ENCODE measurements at regions not wholly inside any gene's neighbourhood (a gene's known extent, or its start where the extent isn't known, plus 50 kb on each side); places are given as distances from the start of the nearest gene placed in this dataset.

- no peak overlapping the region for H3K9ac ChIP-seq (ENCODE audit: low read depth, low read length)
- H3K9me1 ChIP-seq (ENCODE audit: insufficient read depth, low read length), result no peaks in the 10 kb centered on the region
- no peak overlapping the region for H3K4me2 ChIP-seq (ENCODE audit: low read depth, low read length)
- H2BK15ac ChIP-seq (ENCODE audit: low read depth, low read length), result no peak overlapping the region
- ATAC-seq (ENCODE audit: low read depth), result no peak
- TF ChIP-seq CTCF (conservative IDR thresholded peaks at IDR 0.05; ENCODE audit: low read depth, low read length) (no peak), NFE2L2 (IDR thresholded peaks at IDR 0.05; ENCODE audit: low read depth, low read length) (no peak), CHD1 (IDR thresholded peaks at IDR 0.05; ENCODE audit: low read depth, low read length) (no peak), MXI1 (IDR thresholded peaks at IDR 0.05; ENCODE audit: borderline replicate concordance, low read depth, low read length) (no peak), MAZ (IDR thresholded peaks at IDR 0.05; ENCODE audit: borderline replicate concordance, low read depth, low read length) (no peak), BHLHE40 (IDR thresholded peaks at IDR 0.05; ENCODE audit: low read depth, low read length) (no peak), RCOR1 (IDR thresholded peaks at IDR 0.05; ENCODE audit: insufficient replicate concordance, low read length) (no peak), USF2 (IDR thresholded peaks at IDR 0.05; ENCODE audit: low read depth, low read length) (no peak), RAD21 (IDR thresholded peaks at IDR 0.05; ENCODE audit: low read length) (no peak), RFX5 (IDR thresholded peaks at IDR 0.05; ENCODE audit: low read depth, low read length) (no peak), CEBPB (IDR thresholded peaks at IDR 0.05; ENCODE audit: low read depth, low read length) (no peak)
- TF ChIP-seq, protein P1, sequence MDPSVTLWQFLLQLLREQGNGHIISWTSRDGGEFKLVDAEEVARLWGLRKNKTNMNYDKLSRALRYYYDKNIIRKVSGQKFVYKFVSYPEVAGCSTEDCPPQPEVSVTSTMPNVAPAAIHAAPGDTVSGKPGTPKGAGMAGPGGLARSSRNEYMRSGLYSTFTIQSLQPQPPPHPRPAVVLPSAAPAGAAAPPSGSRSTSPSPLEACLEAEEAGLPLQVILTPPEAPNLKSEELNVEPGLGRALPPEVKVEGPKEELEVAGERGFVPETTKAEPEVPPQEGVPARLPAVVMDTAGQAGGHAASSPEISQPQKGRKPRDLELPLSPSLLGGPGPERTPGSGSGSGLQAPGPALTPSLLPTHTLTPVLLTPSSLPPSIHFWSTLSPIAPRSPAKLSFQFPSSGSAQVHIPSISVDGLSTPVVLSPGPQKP (IDR thresholded peaks at IDR 0.05; ENCODE audit: borderline replicate concordance, low read depth, low read length), result no peak
- H3K9me3 ChIP-seq (ENCODE audit: control insufficient read depth, insufficient read depth, low read length), result no peaks in the 10 kb centered on the region; the same call in 1 of the 2 replicates
- H4K20me1 ChIP-seq (ENCODE audit: insufficient read depth, low read length), result no peaks in the 10 kb centered on the region
- H3K36me3 ChIP-seq (ENCODE audit: control insufficient read depth, insufficient read depth, low read length), result no peaks in the 10 kb centered on the region
- no peak overlapping the region for H2AK5ac ChIP-seq (ENCODE audit: low read depth, low read length)
- ChIA-PET CTCF (no interaction called here), POLR2A (ENCODE audit: unreplicated experiment) (no interaction called here)
- H2BK120ac ChIP-seq (ENCODE audit: low read depth, low read length), result no peak overlapping the region
- no peak overlapping the region for H2BK5ac ChIP-seq (ENCODE audit: low read depth, low read length, poor library complexity, severe bottlenecking)
- H3K27ac ChIP-seq (ENCODE audit: insufficient read depth, low read length), result no peak overlapping the region
- H3K4ac ChIP-seq (ENCODE audit: low read depth, low read length), result no peak overlapping the region
- H2AK9ac ChIP-seq (replicated peaks; ENCODE audit: low read depth, low read length, poor library complexity), result no peak overlapping the region
- DNase-seq, result no peak
- H3K14ac ChIP-seq (replicated peaks; ENCODE audit: low read depth, low read length), result no peak overlapping the region
- no peak overlapping the region for H2AFZ ChIP-seq (replicated peaks; ENCODE audit: low read length, poor library complexity)
- no peak overlapping the region for H3K18ac ChIP-seq (ENCODE audit: low read depth, low read length)
- no peak overlapping the region for H4K8ac ChIP-seq (ENCODE audit: low read depth in 2 of 2, low read length in 2 of 2)
- H3K4me1 ChIP-seq (ENCODE audit: control insufficient read depth, insufficient read depth, low read length), result no peaks in the 10 kb centered on the region
- no peak overlapping the region for H4K5ac ChIP-seq (ENCODE audit: low read depth, low read length)
- no peak overlapping the region for H2BK20ac ChIP-seq (ENCODE audit: low read depth, low read length)
- no peaks in the 10 kb centered on the region for H3K27me3 ChIP-seq (ENCODE audit: control insufficient read depth, insufficient read depth, low read length)
- dilution Hi-C loops (cut with HindIII; ENCODE audit: low sequenced_read_pairs, unreplicated experiment) (no loop called here), in situ Hi-C loops (cut with MboI; ENCODE audit: low sequenced_read_pairs) (no loop called here), intact Hi-C loops (cut with micrococcal nuclease) (no loop called here)
- no peak overlapping the region for H3K4me3 ChIP-seq (ENCODE audit: insufficient read depth, low read depth, low read length)
- H3K79me1 ChIP-seq (ENCODE audit: low read depth in 1 of 2, low read length in 2 of 2), result no peaks in the 10 kb centered on the region
- H4K91ac ChIP-seq (ENCODE audit: insufficient read depth, low read depth, low read length), result no peak overlapping the region
- H3K23ac ChIP-seq (ENCODE audit: low read depth, low read length), result no peak overlapping the region
- BruUV-seq (replicated peaks), result no TSS peak
- WGBS, 2 experiments (ENCODE audit: extremely low coverage in 2 of 2, insufficient read length in 1 of 2), result 91% methylated on average over 4 of the region's 8 CpGs; no CpG with 5 or more reads in 1 of the 2 experiments
- H3K56ac ChIP-seq (ENCODE audit: extremely low read depth, insufficient read depth, low read length), result no peak overlapping the region
Measured at GRCh38 chr12:58701536-58701935, 218.8 kb downstream of the LRIG3 start.
